ENCODE measurements at regions not wholly inside any gene's neighbourhood (a gene's known extent, or its start where the extent isn't known, plus 50 kb on each side); places are given as distances from the start of the nearest gene placed in this dataset.

DNA sequence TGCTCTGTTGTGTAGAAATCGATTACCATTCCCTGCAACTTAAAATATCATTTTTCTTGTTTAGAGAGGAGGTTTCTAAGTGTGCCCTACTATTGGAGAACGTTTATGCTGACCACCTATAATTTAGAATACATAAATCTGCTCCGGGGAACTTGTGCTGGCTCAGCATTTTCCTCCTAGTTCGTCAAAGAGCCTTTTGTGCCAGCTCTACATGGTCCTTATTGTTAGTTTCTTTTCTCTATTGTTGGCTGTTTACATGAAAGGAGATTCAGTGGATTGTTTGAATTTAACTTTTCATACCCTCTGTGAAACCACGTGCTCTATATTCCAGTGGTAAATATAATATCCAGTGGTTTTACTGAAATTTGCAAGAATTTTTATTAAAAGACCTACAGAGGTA lies 53.4 kb upstream of the ATP8A1 start:
- Histone ChIP-seq H3K79me2 (ENCODE audit: insufficient read depth, low read length) (no peaks in the 10 kb centered on the region), H3K9me3 (ENCODE audit: insufficient read depth, low read depth, low read length) (no peaks in the 10 kb centered on the region), H3K4me2 (ENCODE audit: low read depth, low read length, poor library complexity, severe bottlenecking) (no peak overlapping the region), H3F3A (ENCODE audit: low read depth) (no peaks in the 10 kb centered on the region), H3K9me2 (replicated peaks; ENCODE audit: low read depth, low read length) (no peaks in the 10 kb centered on the region), H3K27me3 (ENCODE audit: insufficient read depth, low read length, poor library complexity, severe bottlenecking) (no peaks in the 10 kb centered on the region), H4K20me1 (ENCODE audit: insufficient read depth, low read length, poor library complexity, severe bottlenecking) (no peaks in the 10 kb centered on the region), H3K4me1 (ENCODE audit: insufficient read depth, low read length, poor library complexity, severe bottlenecking) (no peaks in the 10 kb centered on the region), H3K36me3 (ENCODE audit: insufficient read depth, low read length) (no peaks in the 10 kb centered on the region), H2AFZ (ENCODE audit: low read length) (no peak overlapping the region), H3K4me3 (ENCODE audit: low read length, poor library complexity, severe bottlenecking) (no peak overlapping the region), H3K9ac (ENCODE audit: low read depth, low read length, poor library complexity, severe bottlenecking) (no peak overlapping the region)
- TF ChIP-seq, protein P1, sequence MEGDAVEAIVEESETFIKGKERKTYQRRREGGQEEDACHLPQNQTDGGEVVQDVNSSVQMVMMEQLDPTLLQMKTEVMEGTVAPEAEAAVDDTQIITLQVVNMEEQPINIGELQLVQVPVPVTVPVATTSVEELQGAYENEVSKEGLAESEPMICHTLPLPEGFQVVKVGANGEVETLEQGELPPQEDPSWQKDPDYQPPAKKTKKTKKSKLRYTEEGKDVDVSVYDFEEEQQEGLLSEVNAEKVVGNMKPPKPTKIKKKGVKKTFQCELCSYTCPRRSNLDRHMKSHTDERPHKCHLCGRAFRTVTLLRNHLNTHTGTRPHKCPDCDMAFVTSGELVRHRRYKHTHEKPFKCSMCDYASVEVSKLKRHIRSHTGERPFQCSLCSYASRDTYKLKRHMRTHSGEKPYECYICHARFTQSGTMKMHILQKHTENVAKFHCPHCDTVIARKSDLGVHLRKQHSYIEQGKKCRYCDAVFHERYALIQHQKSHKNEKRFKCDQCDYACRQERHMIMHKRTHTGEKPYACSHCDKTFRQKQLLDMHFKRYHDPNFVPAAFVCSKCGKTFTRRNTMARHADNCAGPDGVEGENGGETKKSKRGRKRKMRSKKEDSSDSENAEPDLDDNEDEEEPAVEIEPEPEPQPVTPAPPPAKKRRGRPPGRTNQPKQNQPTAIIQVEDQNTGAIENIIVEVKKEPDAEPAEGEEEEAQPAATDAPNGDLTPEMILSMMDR (conservative IDR thresholded peaks at IDR 0.05; ENCODE audit: low read length) = no peak
- no peak for TF ChIP-seq EZH2phosphoT487 (IDR thresholded peaks at IDR 0.05; ENCODE audit: borderline replicate concordance)

DNA sequence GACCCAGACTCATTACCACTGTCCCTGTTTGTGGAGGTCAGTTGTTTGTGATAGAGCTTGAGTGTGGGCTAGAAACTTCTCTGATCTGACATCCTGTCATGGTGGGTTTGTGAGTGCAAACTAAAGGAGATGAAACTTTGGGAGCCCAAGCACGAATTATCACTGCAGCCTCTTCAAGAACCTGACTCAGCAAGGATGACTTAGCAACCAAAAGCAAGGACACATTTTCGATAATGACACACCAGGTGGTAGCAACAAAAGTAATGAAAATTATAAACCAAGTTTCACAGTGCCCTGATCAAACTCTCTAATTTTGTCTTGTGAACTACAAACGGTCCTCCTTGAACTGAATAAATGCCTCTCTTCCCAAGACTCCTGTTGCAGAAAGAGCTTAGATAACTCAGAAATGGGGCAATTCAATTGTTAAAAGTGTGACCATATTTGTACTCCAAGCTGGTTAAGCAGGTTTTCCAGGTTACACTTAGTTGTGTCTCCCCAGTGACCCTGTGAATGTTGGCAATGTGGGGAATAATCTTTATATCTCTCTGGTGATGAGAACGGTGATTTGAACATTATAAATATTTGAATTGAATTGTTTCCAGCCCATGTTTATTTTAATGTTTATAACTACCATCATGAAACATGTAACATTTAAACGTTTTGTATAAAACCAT lies 52.6 kb upstream of the ATP8A1 start:
- H3K9ac ChIP-seq (ENCODE audit: low read depth, low read length, poor library complexity, severe bottlenecking) = no peak overlapping the region
- no peaks in the 10 kb centered on the region for H3K27me3 ChIP-seq (ENCODE audit: insufficient read depth, low read length, poor library complexity, severe bottlenecking)
- H3K4me1 ChIP-seq (ENCODE audit: insufficient read depth, low read length, poor library complexity, severe bottlenecking) = no peaks in the 10 kb centered on the region
- H3K4me3 ChIP-seq (ENCODE audit: low read length, poor library complexity, severe bottlenecking) = no peak overlapping the region
- TF ChIP-seq, protein P1 (conservative IDR thresholded peaks at IDR 0.05; ENCODE audit: low read length) = no peak
- TF ChIP-seq EZH2phosphoT487 (IDR thresholded peaks at IDR 0.05; ENCODE audit: borderline replicate concordance) = no peak
- no peak overlapping the region for H3K4me2 ChIP-seq (ENCODE audit: low read depth, low read length, poor library complexity, severe bottlenecking)
- H2AFZ ChIP-seq (ENCODE audit: low read length) = no peak overlapping the region
- H3F3A ChIP-seq (ENCODE audit: low read depth) = no peaks in the 10 kb centered on the region
- no peaks in the 10 kb centered on the region for H3K36me3 ChIP-seq (ENCODE audit: insufficient read depth, low read length)
- no peaks in the 10 kb centered on the region for H3K9me2 ChIP-seq (replicated peaks; ENCODE audit: low read depth, low read length)
- H3K79me2 ChIP-seq (ENCODE audit: insufficient read depth, low read length) = no peaks in the 10 kb centered on the region
- no peaks in the 10 kb centered on the region for H3K9me3 ChIP-seq (ENCODE audit: insufficient read depth, low read depth, low read length)
- H4K20me1 ChIP-seq (ENCODE audit: insufficient read depth, low read length, poor library complexity, severe bottlenecking) = no peaks in the 10 kb centered on the region

DNA sequence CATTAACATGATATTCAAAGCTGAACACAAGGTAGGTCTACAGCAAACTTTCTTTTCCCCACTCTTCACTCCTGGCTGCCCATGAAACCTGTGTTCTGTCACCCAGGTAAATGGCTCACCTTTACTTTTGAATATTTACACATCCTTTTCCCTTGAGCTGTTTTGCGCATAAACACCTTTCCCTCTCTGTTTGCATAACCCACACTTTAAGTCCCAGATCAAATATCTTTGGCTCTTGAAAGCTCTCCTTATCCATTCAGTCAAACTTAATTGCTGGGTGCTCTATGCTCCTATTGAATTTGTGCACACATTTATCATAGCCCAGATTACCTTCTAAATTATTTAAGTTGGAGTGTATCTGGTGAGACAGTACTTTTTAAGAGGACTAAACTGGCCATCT lies 51.7 kb upstream of the ATP8A1 start:
- Histone ChIP-seq H3K4me1 (ENCODE audit: insufficient read depth, low read length, poor library complexity, severe bottlenecking) (no peaks in the 10 kb centered on the region), H3K4me2 (ENCODE audit: low read depth, low read length, poor library complexity, severe bottlenecking) (no peak overlapping the region), H3K9me3 (ENCODE audit: insufficient read depth, low read depth, low read length) (no peaks in the 10 kb centered on the region), H3F3A (ENCODE audit: low read depth) (no peaks in the 10 kb centered on the region), H3K9me2 (replicated peaks; ENCODE audit: low read depth, low read length) (no peaks in the 10 kb centered on the region), H3K4me3 (ENCODE audit: low read length, poor library complexity, severe bottlenecking) (no peak overlapping the region), H3K27me3 (ENCODE audit: insufficient read depth, low read length, poor library complexity, severe bottlenecking) (no peaks in the 10 kb centered on the region), H3K79me2 (ENCODE audit: insufficient read depth, low read length) (no peaks in the 10 kb centered on the region), H3K36me3 (ENCODE audit: insufficient read depth, low read length) (no peaks in the 10 kb centered on the region), H3K9ac (ENCODE audit: low read depth, low read length, poor library complexity, severe bottlenecking) (no peak overlapping the region), H4K20me1 (ENCODE audit: insufficient read depth, low read length, poor library complexity, severe bottlenecking) (no peaks in the 10 kb centered on the region), H2AFZ (ENCODE audit: low read length) (no peak overlapping the region)
- TF ChIP-seq, protein P1 (conservative IDR thresholded peaks at IDR 0.05; ENCODE audit: low read length) = no peak
- no peak for TF ChIP-seq EZH2phosphoT487 (IDR thresholded peaks at IDR 0.05; ENCODE audit: borderline replicate concordance)
